CD4-positive, alpha-beta T cell treated with Interleukin-17A for 4 hours (primary cell): ENCODE measurements at regions not wholly inside any gene's neighbourhood (a gene's known extent, or its start where the extent isn't known, plus 50 kb on each side); places are given as distances from the start of the nearest gene placed in this dataset.
A peak's percentile ranks its signal among the peaks of the same experiment; 100 is the strongest.

Experiments used
- DNase-seq: peaks from one replicate; pipeline ENCODE4 v3.0.0-alpha.2; 2020; ENCODE audit warnings: mixed read lengths

GRCh38 chr14:86012461-86012860, 482.5 kb downstream of the FLRT2 start:
- no peak for DNase-seq

DNA sequence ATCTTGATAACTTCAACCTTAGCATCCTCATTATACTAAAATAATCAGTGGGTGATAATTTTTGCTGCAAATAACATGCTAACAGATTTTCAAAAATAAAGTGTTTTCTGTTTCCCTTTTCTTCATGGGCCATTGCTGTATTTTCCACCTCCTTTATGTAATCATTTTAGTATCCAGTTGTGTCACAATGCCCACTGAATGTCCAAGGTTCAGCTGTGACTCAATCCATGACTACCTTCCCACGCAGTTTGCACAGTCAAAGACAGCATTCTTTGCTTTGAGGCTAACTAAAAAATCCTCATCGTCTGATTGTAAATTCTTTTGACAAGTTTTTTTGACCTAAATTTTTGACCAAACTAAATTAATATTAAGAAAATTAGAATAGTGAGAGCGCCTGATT, 474.1 kb downstream of the FLRT2 start:
- DNase-seq, result no peak

GRCh38 chr14:85996551-85996950, 466.6 kb downstream of the FLRT2 start:
- DNase-seq, result no peak

- no peak for DNase-seq
Measured at GRCh38 chr14:85991156-85991555, 461.2 kb downstream of the FLRT2 start.

DNA sequence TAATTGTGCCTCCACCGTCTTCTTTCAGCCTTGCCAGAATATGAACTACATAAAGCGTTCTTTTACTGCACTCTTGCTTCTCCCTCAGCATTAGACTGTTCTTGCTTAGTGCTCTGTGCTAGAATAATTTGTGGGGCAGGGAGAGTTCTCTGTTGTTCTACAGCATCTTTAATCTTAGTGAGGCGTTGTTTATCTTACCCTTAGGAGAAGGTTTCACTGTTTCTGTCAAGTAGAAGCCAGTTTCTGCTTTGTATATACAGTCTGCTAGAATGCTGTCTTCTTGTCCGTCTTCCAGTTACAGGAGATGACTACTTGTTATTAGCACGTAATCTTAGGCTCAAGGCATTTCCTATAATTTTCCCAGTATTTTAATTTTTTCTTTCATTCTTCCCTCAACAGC, 458.0 kb downstream of the FLRT2 start:
- no peak for DNase-seq

DNA sequence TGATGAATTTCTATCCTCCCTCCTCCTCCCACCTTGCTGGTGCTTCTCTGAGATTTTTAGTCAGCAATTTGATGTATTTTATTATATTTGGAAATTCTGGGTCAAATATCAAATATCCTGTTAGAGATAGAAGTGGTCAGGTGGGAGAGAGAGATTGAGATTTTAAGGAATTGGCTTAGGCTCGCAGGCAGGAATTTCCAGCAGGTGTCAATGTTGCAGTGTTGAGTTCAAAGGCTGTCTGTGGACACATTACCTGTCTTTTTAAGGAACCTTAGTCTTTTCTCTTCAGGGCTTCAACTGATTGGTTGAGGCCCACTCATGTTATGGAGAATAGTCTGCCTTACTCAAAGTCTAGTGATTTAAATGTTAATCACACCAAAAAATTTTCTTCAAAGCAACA, 457.3 kb downstream of the FLRT2 start:
- no peak for DNase-seq

- DNase-seq, result no peak
Measured at GRCh38 chr14:85978582-85979250, 448.8 kb downstream of the FLRT2 start.

GRCh38 chr14:85974602-85975001, 444.7 kb downstream of the FLRT2 start:
- DNase-seq, result no peak

GRCh38 chr14:85963486-85963885, 433.5 kb downstream of the FLRT2 start:
- DNase-seq, result no peak

GRCh38 chr14:85960756-85961155, 430.8 kb downstream of the FLRT2 start:
- DNase-seq, result no peak

DNA sequence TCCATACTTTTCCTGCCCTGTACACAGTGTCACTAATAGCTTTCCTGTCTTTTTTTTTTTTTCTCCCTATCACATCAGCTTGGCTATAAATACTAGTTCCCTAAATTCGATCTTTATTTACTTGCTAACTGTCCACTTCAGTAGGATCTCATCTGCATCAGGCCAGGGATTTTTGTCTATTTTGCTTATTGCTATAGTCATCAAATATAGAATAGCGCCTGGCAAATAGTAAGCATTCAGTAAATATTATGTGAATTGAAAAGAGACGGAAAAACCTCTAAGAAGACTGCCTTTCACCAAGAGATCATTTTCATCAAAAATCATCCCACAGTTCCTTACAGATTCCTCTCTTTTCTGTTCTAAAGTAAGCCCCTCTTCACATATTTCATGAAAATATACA, 429.1 kb downstream of the FLRT2 start:
- no peak for DNase-seq

DNA sequence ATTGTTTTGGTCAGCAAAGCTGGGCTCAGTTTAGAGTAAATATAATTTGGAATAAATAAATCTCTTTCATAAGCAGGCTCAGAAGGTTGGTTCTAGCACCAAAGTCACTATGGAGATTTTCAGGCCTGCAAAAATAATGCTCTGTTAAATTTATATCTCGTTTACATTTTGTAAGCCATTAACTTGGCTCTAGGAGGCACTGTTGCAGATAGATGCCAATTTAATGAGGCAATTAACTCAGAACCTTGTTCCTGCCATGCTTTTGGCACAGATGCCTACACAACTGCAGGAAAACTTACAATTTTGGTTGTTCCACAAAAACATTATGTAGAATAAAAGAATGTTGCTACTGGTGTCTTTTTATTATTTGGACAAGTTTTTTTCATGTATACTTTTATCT, 428.1 kb downstream of the FLRT2 start:
- no peak for DNase-seq

DNA sequence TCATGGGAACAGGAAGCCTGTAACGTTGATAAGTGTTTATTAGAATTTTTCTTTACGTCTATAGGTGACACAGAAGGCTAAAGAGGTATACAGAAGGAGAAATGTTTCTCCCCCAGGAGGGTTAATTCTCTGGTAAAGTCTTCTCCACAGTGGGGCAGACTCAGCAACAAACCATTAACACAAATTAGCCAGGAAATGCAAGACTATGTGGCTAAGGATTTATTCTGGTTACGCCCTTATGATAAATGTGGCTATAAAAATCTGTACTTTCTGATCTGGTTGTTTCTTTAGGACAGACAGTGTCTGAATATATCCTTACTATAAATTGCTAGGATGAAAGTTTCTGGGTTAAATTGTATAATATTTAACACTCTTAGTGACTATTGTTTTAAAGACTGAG, 423.3 kb downstream of the FLRT2 start:
- DNase-seq, result no peak

- no peak for DNase-seq
Measured at GRCh38 chr14:85948153-85948552, 418.2 kb downstream of the FLRT2 start.

GRCh38 chr14:85947461-85948139, 417.7 kb downstream of the FLRT2 start:
- no peak for DNase-seq

- DNase-seq, result no peak
Measured at GRCh38 chr14:85943192-85943591, 413.2 kb downstream of the FLRT2 start.

GRCh38 chr14:85934886-85935254, 404.9 kb downstream of the FLRT2 start:
- DNase-seq, result no peak

DNA sequence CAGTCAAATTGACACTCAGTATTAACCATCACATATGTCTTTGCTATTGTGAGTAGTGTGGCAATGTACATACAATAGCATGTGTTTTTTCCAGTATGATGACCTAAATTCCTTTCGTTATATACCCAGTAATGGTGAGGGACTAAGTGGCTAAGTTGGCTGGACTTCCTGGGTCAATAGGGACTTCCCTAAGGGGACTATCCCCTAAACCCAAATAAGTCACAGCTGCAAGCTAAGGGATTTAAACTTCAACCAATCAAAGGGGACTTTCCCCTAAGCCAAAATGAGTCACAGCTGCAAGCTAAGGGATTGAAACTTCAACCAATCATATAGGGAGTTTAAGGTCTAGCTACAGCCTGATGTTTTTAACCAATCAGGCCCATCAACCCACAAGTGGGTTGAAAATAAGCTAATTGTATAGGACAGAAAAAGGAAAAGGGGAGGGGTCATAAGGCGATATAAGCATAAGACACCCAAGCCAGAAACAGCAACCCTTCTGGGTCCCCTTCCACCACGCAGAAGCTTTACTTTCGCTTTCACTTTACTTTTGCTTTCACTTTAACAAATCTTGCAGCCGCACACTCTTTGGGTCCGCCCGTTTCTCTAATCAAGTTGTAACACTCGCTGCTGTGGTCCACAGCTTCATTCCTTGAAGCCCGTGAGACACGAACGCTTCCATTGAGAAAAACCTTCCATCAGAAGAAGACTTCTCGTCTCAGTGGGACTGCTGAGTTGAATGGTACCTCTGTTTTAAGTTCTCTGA, 404.4 kb downstream of the FLRT2 start:
- peak; percentile 60 for DNase-seq

GRCh38 chr14:85921241-85921640, 391.3 kb downstream of the FLRT2 start:
- DNase-seq, result no peak

- no peak for DNase-seq
Measured at GRCh38 chr14:85917716-85918115, 387.8 kb downstream of the FLRT2 start.

DNA sequence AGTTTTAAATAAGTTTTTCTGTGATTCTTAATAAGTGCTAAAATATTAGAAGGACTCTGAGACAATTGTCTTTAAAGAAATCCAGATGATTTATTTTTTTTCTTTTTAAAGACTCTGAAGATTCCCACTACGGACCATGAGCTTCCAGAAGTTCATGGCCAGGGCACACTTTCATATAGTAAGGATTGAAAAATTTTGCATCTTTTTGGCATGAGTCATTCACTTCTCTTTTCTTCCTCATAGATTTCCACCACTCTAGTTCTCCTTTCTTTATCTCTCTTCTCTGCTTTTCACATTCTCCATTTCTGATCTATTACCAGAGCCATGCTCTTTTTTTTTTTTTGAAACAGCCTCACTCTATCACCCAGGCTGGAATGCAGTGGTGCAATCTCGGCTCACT, 385.8 kb downstream of the FLRT2 start:
- no peak for DNase-seq

GRCh38 chr14:85912141-85912540, 382.2 kb downstream of the FLRT2 start:
- no peak for DNase-seq

GRCh38 chr14:85911044-85911443, 381.1 kb downstream of the FLRT2 start:
- DNase-seq, result no peak

- no peak for DNase-seq
Measured at GRCh38 chr14:85909581-85909980, 379.6 kb downstream of the FLRT2 start.
